ENCODE measurements at regions not wholly inside any gene's neighbourhood (a gene's known extent, or its start where the extent isn't known, plus 50 kb on each side); places are given as distances from the start of the nearest gene placed in this dataset.

DNA sequence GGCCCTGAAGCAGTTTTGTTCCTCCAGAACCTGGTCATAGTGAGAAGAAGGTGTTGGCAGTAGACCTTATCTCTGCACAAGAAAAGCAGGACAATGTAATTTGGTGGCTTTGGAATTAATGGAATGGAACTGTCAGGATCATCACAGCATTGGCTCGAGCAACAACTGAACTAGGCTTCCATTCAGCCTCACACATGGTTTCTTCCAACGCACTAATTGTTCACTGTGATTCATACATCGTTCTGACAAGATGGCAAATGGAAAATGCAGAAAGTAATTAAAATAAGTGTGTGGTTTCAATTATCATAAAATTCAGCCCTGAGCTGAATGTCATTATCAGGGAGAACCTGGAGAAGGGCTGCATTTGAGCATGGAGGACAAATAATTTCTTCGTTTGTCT is 80.6 kb downstream of the MFSD1 start:
- no peak for DNase-seq (ENCODE audit: insufficient read length)
- no peak for FAIRE-seq
- TF ChIP-seq POLR2AphosphoS5 (IDR thresholded peaks at IDR 0.05; ENCODE audit: low read depth, low read length) = no peak
- no peak for TF ChIP-seq TAF1 (IDR thresholded peaks at IDR 0.05; ENCODE audit: borderline replicate concordance, low read depth, low read length)
- no peak for TF ChIP-seq POLR2A (IDR thresholded peaks at IDR 0.05; ENCODE audit: low read depth, low read length)

DNA sequence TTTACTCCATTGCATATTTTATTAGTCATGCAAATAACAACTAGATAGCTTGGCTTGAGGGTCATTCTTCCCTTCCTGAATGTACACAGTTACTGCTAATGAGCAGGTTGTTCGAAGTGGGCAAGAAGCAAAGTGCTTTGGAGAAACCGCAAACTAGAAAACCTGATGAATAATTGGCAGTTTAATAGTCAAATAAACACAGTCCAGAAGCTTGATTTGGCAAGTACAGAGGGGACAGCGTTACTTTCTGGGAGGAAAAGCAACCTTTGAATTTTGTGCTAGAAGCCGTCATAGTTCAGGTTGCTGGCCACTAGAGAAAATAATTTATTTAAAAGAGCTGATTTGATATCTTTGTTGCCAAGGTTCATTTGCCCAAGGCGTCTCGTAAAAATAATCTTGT is 94.9 kb downstream of the MFSD1 start:
- no peak for FAIRE-seq
- TF ChIP-seq POLR2AphosphoS5 (IDR thresholded peaks at IDR 0.05; ENCODE audit: low read depth, low read length) = no peak
- no peak for TF ChIP-seq POLR2A (IDR thresholded peaks at IDR 0.05; ENCODE audit: low read depth, low read length)
- TF ChIP-seq TAF1 (IDR thresholded peaks at IDR 0.05; ENCODE audit: borderline replicate concordance, low read depth, low read length) = no peak
- DNase-seq (ENCODE audit: insufficient read length) = no peak

DNA sequence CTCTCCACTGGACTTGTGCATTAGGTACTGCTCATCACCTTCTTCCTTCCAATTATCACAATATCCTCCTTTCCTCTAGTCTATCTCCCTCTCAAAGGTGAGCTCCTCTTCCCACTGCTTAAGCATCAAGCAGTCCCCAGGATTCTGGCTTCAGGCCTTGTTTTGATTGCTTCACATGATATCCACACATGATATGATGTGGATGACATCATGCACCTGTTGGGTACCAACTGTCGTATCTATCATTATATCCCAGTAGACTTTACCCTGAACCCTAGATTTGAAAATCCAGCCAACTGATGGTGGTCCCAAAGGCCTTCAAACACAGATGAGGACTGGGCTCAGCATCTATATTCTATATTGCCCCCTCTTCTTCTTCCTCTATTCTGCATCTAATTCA is 104.9 kb downstream of the MFSD1 start:
- DNase-seq (ENCODE audit: insufficient read length) (no peak), FAIRE-seq (no peak)
- TF ChIP-seq POLR2AphosphoS5 (IDR thresholded peaks at IDR 0.05; ENCODE audit: low read depth, low read length) = no peak
- no peak for TF ChIP-seq POLR2A (IDR thresholded peaks at IDR 0.05; ENCODE audit: low read depth, low read length)
- TF ChIP-seq TAF1 (IDR thresholded peaks at IDR 0.05; ENCODE audit: borderline replicate concordance, low read depth, low read length) = no peak

- FAIRE-seq (no peak), DNase-seq (ENCODE audit: insufficient read length) (no peak)
- TF ChIP-seq TAF1 (IDR thresholded peaks at IDR 0.05; ENCODE audit: borderline replicate concordance, low read depth, low read length) = no peak
- TF ChIP-seq POLR2A (IDR thresholded peaks at IDR 0.05; ENCODE audit: low read depth, low read length) = no peak
- TF ChIP-seq POLR2AphosphoS5 (IDR thresholded peaks at IDR 0.05; ENCODE audit: low read depth, low read length) = no peak
Observed at GRCh38 chr3:158908187-158908734, 106.4 kb downstream of the MFSD1 start.

DNA sequence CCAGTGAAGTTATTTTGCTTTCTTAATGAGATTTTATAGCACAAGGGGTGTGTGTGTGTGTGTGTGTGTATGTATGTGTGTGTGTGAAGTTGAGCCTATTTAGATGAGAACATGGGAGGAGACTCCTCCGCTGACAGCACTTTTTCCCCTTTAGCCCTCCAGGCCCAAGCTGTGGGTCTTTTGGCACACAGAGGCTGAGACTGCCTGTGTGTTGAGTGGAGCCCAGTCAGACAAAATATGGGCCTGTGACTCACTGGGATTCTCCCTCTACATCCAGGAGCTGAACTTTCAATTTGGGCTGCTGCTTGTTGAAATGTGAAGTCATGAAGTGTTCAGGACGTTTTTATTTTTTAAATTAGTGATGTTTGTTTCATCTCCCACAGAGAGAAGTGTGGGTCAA is 108.0 kb downstream of the MFSD1 start:
- FAIRE-seq = no peak
- no peak for DNase-seq (ENCODE audit: insufficient read length)
- TF ChIP-seq POLR2A (IDR thresholded peaks at IDR 0.05; ENCODE audit: low read depth, low read length) = no peak
- TF ChIP-seq TAF1 (IDR thresholded peaks at IDR 0.05; ENCODE audit: borderline replicate concordance, low read depth, low read length) = no peak
- no peak for TF ChIP-seq POLR2AphosphoS5 (IDR thresholded peaks at IDR 0.05; ENCODE audit: low read depth, low read length)

- no peak for DNase-seq (ENCODE audit: insufficient read length)
- TF ChIP-seq POLR2AphosphoS5 (IDR thresholded peaks at IDR 0.05; ENCODE audit: low read depth, low read length) = no peak
- TF ChIP-seq POLR2A (IDR thresholded peaks at IDR 0.05; ENCODE audit: low read depth, low read length) = no peak
- TF ChIP-seq TAF1 (IDR thresholded peaks at IDR 0.05; ENCODE audit: borderline replicate concordance, low read depth, low read length) = no peak
- no peak for FAIRE-seq
Observed at GRCh38 chr3:158911586-158911985, 109.7 kb downstream of the MFSD1 start.

DNA sequence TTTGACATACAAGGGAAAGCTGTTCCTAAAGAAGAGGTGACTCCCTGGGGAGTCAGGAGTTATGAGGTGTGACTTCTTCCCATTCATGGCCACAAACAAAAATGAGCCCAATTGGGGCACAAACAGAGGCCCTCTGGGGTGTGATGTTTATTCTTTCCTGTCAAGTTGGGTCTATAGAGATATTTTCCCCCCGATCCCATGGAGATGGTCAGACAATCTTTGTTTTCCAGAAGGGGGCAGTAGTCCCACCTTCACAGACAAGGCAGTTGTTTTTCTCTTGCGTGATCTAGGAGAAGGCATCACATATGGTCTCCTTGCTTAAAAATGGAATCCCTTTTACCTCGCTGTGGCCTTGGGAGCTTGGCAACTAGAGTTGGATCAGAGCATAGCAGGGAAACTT is 110.3 kb downstream of the MFSD1 start:
- TF ChIP-seq TAF1 (IDR thresholded peaks at IDR 0.05; ENCODE audit: borderline replicate concordance, low read depth, low read length) = no peak
- TF ChIP-seq POLR2AphosphoS5 (IDR thresholded peaks at IDR 0.05; ENCODE audit: low read depth, low read length) = no peak
- TF ChIP-seq POLR2A (IDR thresholded peaks at IDR 0.05; ENCODE audit: low read depth, low read length) = no peak
- FAIRE-seq (no peak), DNase-seq (ENCODE audit: insufficient read length) (no peak)

DNA sequence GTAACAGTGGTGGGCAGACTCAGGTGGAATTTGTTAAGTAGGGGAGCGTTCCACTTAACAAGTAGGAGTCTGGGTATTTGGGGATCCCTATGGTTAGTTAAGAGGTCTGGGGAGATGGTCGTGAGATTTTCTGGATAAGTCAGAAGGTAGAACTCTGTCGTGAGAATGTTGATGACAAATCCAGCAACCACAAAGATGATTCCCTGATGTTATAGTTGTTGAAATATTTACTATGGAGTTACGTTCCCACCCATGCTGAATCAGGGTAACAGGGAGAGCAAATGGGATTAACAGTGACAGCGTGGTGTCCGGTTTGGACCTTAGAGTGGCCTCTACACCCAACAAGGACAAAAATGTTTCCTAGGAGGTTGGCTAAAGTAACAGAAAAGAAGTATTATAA is 110.8 kb downstream of the MFSD1 start:
- no peak for DNase-seq (ENCODE audit: insufficient read length)
- FAIRE-seq = no peak
- TF ChIP-seq TAF1 (IDR thresholded peaks at IDR 0.05; ENCODE audit: borderline replicate concordance, low read depth, low read length) = no peak
- no peak for TF ChIP-seq POLR2AphosphoS5 (IDR thresholded peaks at IDR 0.05; ENCODE audit: low read depth, low read length)
- TF ChIP-seq POLR2A (IDR thresholded peaks at IDR 0.05; ENCODE audit: low read depth, low read length) = no peak

DNA sequence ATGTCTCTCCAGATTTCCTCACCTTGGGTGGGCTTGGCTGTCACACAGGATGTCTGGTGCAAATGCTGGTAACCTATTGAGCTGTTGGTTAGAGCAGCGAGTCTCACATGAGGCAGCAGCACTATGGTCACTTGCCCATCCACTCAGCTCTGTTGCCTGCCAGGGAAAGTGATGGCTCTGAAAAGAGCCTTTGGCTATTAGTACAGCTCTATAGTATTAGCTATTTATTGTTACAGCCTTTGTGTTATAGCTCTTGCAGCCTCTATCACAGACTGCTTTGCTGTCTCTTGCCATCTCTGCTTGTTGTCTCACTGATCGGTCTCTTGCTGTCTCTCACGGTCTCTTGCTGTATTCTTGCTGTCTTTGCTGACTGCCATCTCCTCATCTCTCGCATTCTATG is 114.3 kb downstream of the MFSD1 start:
- FAIRE-seq (no peak), DNase-seq (ENCODE audit: insufficient read length) (no peak)
- TF ChIP-seq POLR2AphosphoS5 (IDR thresholded peaks at IDR 0.05; ENCODE audit: low read depth, low read length) (no peak), POLR2A (IDR thresholded peaks at IDR 0.05; ENCODE audit: low read depth, low read length) (no peak), TAF1 (IDR thresholded peaks at IDR 0.05; ENCODE audit: borderline replicate concordance, low read depth, low read length) (no peak)

DNA sequence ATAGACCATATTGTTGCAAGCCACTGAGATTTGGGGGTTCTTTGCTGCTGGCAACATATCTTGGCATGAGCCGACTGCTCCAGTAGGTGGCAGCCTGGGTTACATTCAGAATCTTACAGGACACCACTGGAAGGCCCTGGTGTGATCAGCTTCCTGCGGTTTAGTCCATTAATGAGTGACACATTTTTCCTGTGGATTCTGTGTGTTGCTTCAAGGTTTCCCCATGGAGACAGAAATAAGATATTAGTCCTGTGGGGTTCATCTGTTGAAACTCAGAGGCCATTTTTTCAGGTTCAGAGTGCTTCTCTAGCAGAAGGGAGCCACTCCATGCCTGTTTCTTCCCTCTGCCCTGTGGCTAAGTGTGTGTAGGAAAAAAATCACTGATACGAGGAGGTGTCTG is 116.2 kb downstream of the MFSD1 start:
- DNase-seq (ENCODE audit: insufficient read length) = no peak
- no peak for FAIRE-seq
- no peak for TF ChIP-seq TAF1 (IDR thresholded peaks at IDR 0.05; ENCODE audit: borderline replicate concordance, low read depth, low read length)
- no peak for TF ChIP-seq POLR2A (IDR thresholded peaks at IDR 0.05; ENCODE audit: low read depth, low read length)
- TF ChIP-seq POLR2AphosphoS5 (IDR thresholded peaks at IDR 0.05; ENCODE audit: low read depth, low read length) = no peak

GRCh38 chr3:158918451-158918850 is 116.6 kb downstream of the MFSD1 start:
- TF ChIP-seq TAF1 (IDR thresholded peaks at IDR 0.05; ENCODE audit: borderline replicate concordance, low read depth, low read length) (no peak), POLR2AphosphoS5 (IDR thresholded peaks at IDR 0.05; ENCODE audit: low read depth, low read length) (no peak), POLR2A (IDR thresholded peaks at IDR 0.05; ENCODE audit: low read depth, low read length) (no peak)
- FAIRE-seq = no peak
- no peak for DNase-seq (ENCODE audit: insufficient read length)

DNA sequence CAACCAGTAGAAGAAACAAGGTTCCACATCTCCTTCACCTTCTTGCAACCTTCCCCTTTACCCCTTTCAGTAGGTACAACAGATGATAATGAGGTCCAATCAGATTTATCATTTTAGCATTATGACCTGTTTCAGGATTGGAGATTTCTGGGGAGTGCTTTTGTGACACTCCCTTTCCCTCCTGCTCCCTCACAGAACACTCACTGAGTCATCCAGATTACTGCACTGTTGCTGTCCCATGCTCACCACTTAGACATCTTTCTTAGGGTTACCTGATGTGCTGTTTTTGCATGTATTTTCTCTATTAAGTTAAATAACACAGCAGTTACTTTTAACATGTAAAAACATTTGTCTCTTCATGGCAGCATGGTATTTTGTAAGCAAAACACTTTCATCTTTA is 118.5 kb downstream of the MFSD1 start:
- DNase-seq (ENCODE audit: insufficient read length) (no peak), FAIRE-seq (no peak)
- TF ChIP-seq TAF1 (IDR thresholded peaks at IDR 0.05; ENCODE audit: borderline replicate concordance, low read depth, low read length) = no peak
- TF ChIP-seq POLR2AphosphoS5 (IDR thresholded peaks at IDR 0.05; ENCODE audit: low read depth, low read length) = no peak
- TF ChIP-seq POLR2A (IDR thresholded peaks at IDR 0.05; ENCODE audit: low read depth, low read length) = no peak

DNA sequence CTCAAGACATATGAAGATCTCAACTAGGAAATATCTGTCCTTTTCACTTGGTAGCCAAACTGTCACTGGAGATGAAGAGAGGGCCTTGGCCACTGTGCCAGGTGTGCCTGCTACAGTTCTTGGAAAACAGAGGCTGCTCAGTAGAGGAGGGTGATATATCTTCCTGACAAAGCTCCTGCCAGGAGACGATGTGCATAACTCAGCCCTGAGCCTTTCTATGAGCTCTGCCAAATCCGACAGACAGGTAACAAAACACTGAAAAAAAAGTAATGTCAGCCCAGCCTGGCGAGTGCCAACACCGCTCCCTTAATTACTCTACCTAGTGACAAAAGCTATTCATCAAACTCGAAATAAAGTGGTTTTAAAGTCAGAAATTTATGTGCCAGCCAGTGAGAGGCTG is 123.2 kb downstream of the MFSD1 start:
- DNase-seq (ENCODE audit: insufficient read length) (no peak), FAIRE-seq (no peak)
- TF ChIP-seq TAF1 (IDR thresholded peaks at IDR 0.05; ENCODE audit: borderline replicate concordance, low read depth, low read length) (no peak), POLR2AphosphoS5 (IDR thresholded peaks at IDR 0.05; ENCODE audit: low read depth, low read length) (no peak), POLR2A (IDR thresholded peaks at IDR 0.05; ENCODE audit: low read depth, low read length) (no peak)

Data from GM12892 (cell line).